H9 (cell line): ENCODE measurements at regions not wholly inside any gene's neighbourhood (a gene's known extent, or its start where the extent isn't known, plus 50 kb on each side); places are given as distances from the start of the nearest gene placed in this dataset.

Experiments
- DNase-seq: peaks from one replicate; pipeline ENCODE4 v3.0.0-alpha.2; 2017
- H2AFZ ChIP-seq: one replicate; pipeline ENCODE4 v1.6.1; 2013; ENCODE audit warnings: mild to moderate bottlenecking, low read length, control low read depth, moderate library complexity
- H2AK5ac ChIP-seq: 2 replicates; pipeline ENCODE4 v1.6.1; 2013; ENCODE audit warnings: low read length, control low read depth, mixed read lengths; ENCODE audit not compliant: insufficient read length
- H2BK120ac ChIP-seq: one replicate; pipeline ENCODE4 v1.6.1; 2013; ENCODE audit warnings: low read depth, mild to moderate bottlenecking, low read length, control low read depth, inconsistent platforms; ENCODE audit not compliant: poor library complexity, severe bottlenecking
- H2BK12ac ChIP-seq: 2 replicates; pipeline ENCODE4 v1.6.1; 2013; ENCODE audit warnings: low read length, control low read depth, mixed read lengths, low read depth; ENCODE audit not compliant: insufficient read length
- H2BK15ac ChIP-seq: 2 replicates; pipeline ENCODE4 v1.6.1; 2013; ENCODE audit warnings: low read depth, low read length, control low read depth
- H2BK20ac ChIP-seq: one replicate; pipeline ENCODE4 v1.6.1; 2013; ENCODE audit warnings: low read depth, mild to moderate bottlenecking, low read length, control low read depth, inconsistent platforms; ENCODE audit not compliant: poor library complexity, severe bottlenecking
- H2BK5ac ChIP-seq: 2 replicates; pipeline ENCODE4 v1.6.1; 2013; ENCODE audit warnings: low read length, control low read depth, mixed read lengths; ENCODE audit not compliant: insufficient read length
- H3K14ac ChIP-seq: 2 replicates; pipeline ENCODE4 v1.6.1; 2013; ENCODE audit warnings: low read length, control low read depth; ENCODE audit not compliant: insufficient read depth
- H3K18ac ChIP-seq: 2 replicates; pipeline ENCODE4 v1.6.1; 2013; ENCODE audit warnings: low read depth, mild to moderate bottlenecking, mixed read lengths, low read length, control low read depth; ENCODE audit not compliant: insufficient read length
- H3K23ac ChIP-seq: 2 replicates; pipeline ENCODE4 v1.6.1; 2013; ENCODE audit warnings: low read length, control low read depth, mixed read lengths, low read depth; ENCODE audit not compliant: insufficient read length
- H3K23me2 ChIP-seq: 2 replicates; pipeline ENCODE4 v1.6.1; 2013; ENCODE audit warnings: low read depth, mild to moderate bottlenecking, mixed read lengths, low read length, control low read depth; ENCODE audit not compliant: insufficient read length, poor library complexity, severe bottlenecking
- H3K27ac ChIP-seq: 2 replicates; pipeline ENCODE4 v1.5.1; 2013; ENCODE audit warnings: low read length, control low read depth, mixed read lengths, low read depth; ENCODE audit not compliant: insufficient read length
- H3K27me3 ChIP-seq: 2 replicates; pipeline ENCODE4 v1.6.1; 2013; ENCODE audit warnings: low read length, control low read depth, inconsistent platforms; ENCODE audit not compliant: insufficient read depth
- H3K4ac ChIP-seq: 2 replicates; pipeline ENCODE4 v1.6.1; 2013; ENCODE audit warnings: low read depth, mild to moderate bottlenecking, control low read depth, inconsistent platforms, low read length, moderate library complexity
- H3K4me1 ChIP-seq: 2 replicates; pipeline ENCODE4 v1.6.1; 2013; ENCODE audit warnings: low read length, control low read depth, inconsistent platforms; ENCODE audit not compliant: insufficient read depth
- H3K4me2 ChIP-seq: 2 replicates; pipeline ENCODE4 v1.6.1; 2013; ENCODE audit warnings: low read length, control low read depth, mixed read lengths; ENCODE audit not compliant: insufficient read length, insufficient read depth
- H3K56ac ChIP-seq: 2 replicates; pipeline ENCODE4 v1.6.1; 2013; ENCODE audit warnings: low read depth, mild to moderate bottlenecking, mixed read lengths, low read length, control low read depth; ENCODE audit not compliant: insufficient read length
- H3K79me1 ChIP-seq: 2 replicates; pipeline ENCODE4 v1.6.1; 2013; ENCODE audit warnings: low read depth, mild to moderate bottlenecking, moderate library complexity, low read length, control low read depth, inconsistent platforms; ENCODE audit not compliant: insufficient read depth, poor library complexity, severe bottlenecking
- H3K79me2 ChIP-seq: 2 replicates; pipeline ENCODE4 v1.6.1; 2013; ENCODE audit warnings: low read length, control low read depth, inconsistent platforms; ENCODE audit not compliant: insufficient read depth
- H3K9ac ChIP-seq: 2 replicates; pipeline ENCODE4 v1.6.1; 2013; ENCODE audit warnings: low read length, control low read depth, mixed read lengths; ENCODE audit not compliant: insufficient read length; ENCODE audit errors: extremely low read depth
- H3K9me3 ChIP-seq: one replicate; pipeline ENCODE4 v1.6.1; 2013; ENCODE audit warnings: low read depth, low read length, inconsistent platforms; ENCODE audit not compliant: control insufficient read depth
- H3T11ph ChIP-seq: one replicate; pipeline ENCODE4 v1.6.1; 2013; ENCODE audit warnings: mild to moderate bottlenecking, low read length, control low read depth, inconsistent platforms
- H4K20me1 ChIP-seq: one replicate; pipeline ENCODE4 v1.6.1; 2013; ENCODE audit not compliant: control insufficient read depth, insufficient read length, insufficient read depth
- H4K5ac ChIP-seq: 2 replicates; pipeline ENCODE4 v1.6.1; 2013; ENCODE audit warnings: low read depth, mild to moderate bottlenecking, mixed read lengths, low read length, control low read depth; ENCODE audit not compliant: insufficient read length
- H4K8ac ChIP-seq: replicated peaks from 2 replicates; pipeline ENCODE4 v1.6.1; 2013; ENCODE audit warnings: low read length, control low read depth, mixed read lengths, low read depth; ENCODE audit not compliant: insufficient read length
- H4K91ac ChIP-seq: 2 replicates; pipeline ENCODE4 v1.6.1; 2013; ENCODE audit warnings: low read depth, mild to moderate bottlenecking, moderate library complexity, mixed read lengths, low read length, control low read depth; ENCODE audit not compliant: insufficient read length
- H3K27ac Mint-ChIP-seq, 3 experiments: 2 replicates in 2 of 3; 3 replicates in 1 of 3; pipeline ENCODE4 v1.8.0; 2020 to 2021; ENCODE audit warnings: mixed read lengths in 3 of 3, mild to moderate bottlenecking in 1 of 3, moderate library complexity in 1 of 3
- H3K27me3 Mint-ChIP-seq: 2 replicates; pipeline ENCODE4 v1.8.0; 2021; ENCODE audit warnings: low read depth, mild to moderate bottlenecking, moderate library complexity, mixed read lengths
- H3K36me3 Mint-ChIP-seq, 3 experiments: 2 replicates in 2 of 3; 3 replicates in 1 of 3; pipeline ENCODE4 v1.8.0; 2020 to 2021; ENCODE audit warnings: low read depth in 3 of 3, mixed read lengths in 3 of 3; ENCODE audit not compliant: insufficient read depth in 1 of 3
- H3K4me1 Mint-ChIP-seq, 2 experiments: 2 replicates each; pipeline ENCODE4 v1.8.0; 2020; ENCODE audit warnings: mixed read lengths in 2 of 2
- H3K4me3 Mint-ChIP-seq, 2 experiments: 2 replicates in 1 of 2; 3 replicates in 1 of 2; pipeline ENCODE4 v1.8.0; 2020 to 2021; ENCODE audit warnings: mild to moderate bottlenecking in 2 of 2, mixed read lengths in 2 of 2, moderate library complexity in 1 of 2
- H3K9me3 Mint-ChIP-seq, 2 experiments: 2 replicates in 1 of 2; 3 replicates in 1 of 2; pipeline ENCODE4 v1.8.0; 2020; ENCODE audit warnings: mild to moderate bottlenecking in 2 of 2, mixed read lengths in 2 of 2, moderate library complexity in 1 of 2
- TF ChIP-seq, protein P1 (sequence below): fragments of 200-600 bp; sonication (generic); conservative IDR thresholded peaks from 3 replicates; pipeline ENCODE4 v1.8.0; 2021; ENCODE audit warnings: antibody characterized with exemption, mild to moderate bottlenecking

- Histone ChIP-seq H4K91ac (no peak overlapping the region), H3K18ac (no peak overlapping the region), H4K8ac (no peak overlapping the region), H3T11ph (no peak overlapping the region), H3K4me2 (no peak overlapping the region), H3K23me2 (no peaks in the 10 kb centered on the region), H3K14ac (no peak overlapping the region), H2BK15ac (no peak overlapping the region), H3K9ac (no peak overlapping the region), H3K56ac (no peak overlapping the region), H3K79me1 (no peaks in the 10 kb centered on the region), H2BK12ac (no peak overlapping the region), H2BK20ac (no peak overlapping the region), H3K79me2 (no peaks in the 10 kb centered on the region), H3K4ac (no peak overlapping the region), H2BK120ac (no peak overlapping the region), H3K9me3 (no peaks in the 10 kb centered on the region), H2AFZ (no peak overlapping the region), H3K27me3 (no peaks in the 10 kb centered on the region), H3K4me1 (peaks cover 5% of the 10 kb centered on the region; the same call in 1 of the 2 replicates), H3K27ac (no peak overlapping the region), H4K5ac (no peak overlapping the region), H4K20me1 (no peaks in the 10 kb centered on the region), H3K23ac (no peak overlapping the region), H2BK5ac (no peak overlapping the region), H2AK5ac (no peak overlapping the region)
- no peak for DNase-seq
- H3K27me3 Mint-ChIP-seq: no peaks in the 10 kb centered on the region
- no peak overlapping the region for H3K4me3 Mint-ChIP-seq
- H3K4me1 Mint-ChIP-seq: peaks cover under 1 to 1% of the 10 kb centered on the region in 2 experiments; a peak in 2 of 4 replicates
- no peak overlapping the region for H3K27ac Mint-ChIP-seq
- H3K36me3 Mint-ChIP-seq: peaks cover 0 to 41% (median 5%) of the 10 kb centered on the region in 3 experiments; a peak in 4 of 7 replicates
- TF ChIP-seq, protein P1, sequence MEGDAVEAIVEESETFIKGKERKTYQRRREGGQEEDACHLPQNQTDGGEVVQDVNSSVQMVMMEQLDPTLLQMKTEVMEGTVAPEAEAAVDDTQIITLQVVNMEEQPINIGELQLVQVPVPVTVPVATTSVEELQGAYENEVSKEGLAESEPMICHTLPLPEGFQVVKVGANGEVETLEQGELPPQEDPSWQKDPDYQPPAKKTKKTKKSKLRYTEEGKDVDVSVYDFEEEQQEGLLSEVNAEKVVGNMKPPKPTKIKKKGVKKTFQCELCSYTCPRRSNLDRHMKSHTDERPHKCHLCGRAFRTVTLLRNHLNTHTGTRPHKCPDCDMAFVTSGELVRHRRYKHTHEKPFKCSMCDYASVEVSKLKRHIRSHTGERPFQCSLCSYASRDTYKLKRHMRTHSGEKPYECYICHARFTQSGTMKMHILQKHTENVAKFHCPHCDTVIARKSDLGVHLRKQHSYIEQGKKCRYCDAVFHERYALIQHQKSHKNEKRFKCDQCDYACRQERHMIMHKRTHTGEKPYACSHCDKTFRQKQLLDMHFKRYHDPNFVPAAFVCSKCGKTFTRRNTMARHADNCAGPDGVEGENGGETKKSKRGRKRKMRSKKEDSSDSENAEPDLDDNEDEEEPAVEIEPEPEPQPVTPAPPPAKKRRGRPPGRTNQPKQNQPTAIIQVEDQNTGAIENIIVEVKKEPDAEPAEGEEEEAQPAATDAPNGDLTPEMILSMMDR: peak; percentile 57
- peaks cover 32 to 41% of the 10 kb centered on the region in 2 experiments for H3K9me3 Mint-ChIP-seq
Observed at GRCh38 chr2:168375195-168375798, 80.8 kb upstream of the CERS6 start.
